Psoas muscle (tissue), 7 donors: ENCODE measurements at regions not wholly inside any gene's neighbourhood (a gene's known extent, or its start where the extent isn't known, plus 50 kb on each side); places are given as distances from the start of the nearest gene placed in this dataset.

Experiments used
- ATAC-seq, 4 donors: fragments of 200-7000 bp; cut with Tn5 transposase; one replicate each; pipeline ENCODE4 v1.9.1; 2020; ENCODE audit warnings: moderate library complexity in 3 of 4, mild to moderate bottlenecking in 2 of 4
- DNase-seq, 2 donors: peaks; one replicate each; pipeline ENCODE4 v3.0.0-alpha.2; 2020
- H3K27ac ChIP-seq: fragments of 200-600 bp; one replicate; pipeline ENCODE4 v1.8.0; 2022
- H3K27me3 ChIP-seq, 3 donors: fragments of 200-600 bp in 1 of 3; one replicate each; pipeline versions ENCODE4 v1.6.1 to v1.8.0; 2013 to 2022; ENCODE audit warnings: low read length in 2 of 3, mild to moderate bottlenecking in 2 of 3, moderate library complexity in 1 of 3; ENCODE audit not compliant: insufficient read depth in 3 of 3
- H3K36me3 ChIP-seq, 2 donors: fragments of 200-600 bp in 1 of 2; one replicate each; pipeline versions ENCODE4 v1.6.1 to v1.8.0; 2013 to 2022; ENCODE audit warnings: low read depth in 1 of 2, mild to moderate bottlenecking in 1 of 2, moderate library complexity in 1 of 2; ENCODE audit not compliant: insufficient read depth in 1 of 2
- H3K4me1 ChIP-seq: fragments of 200-600 bp; one replicate; pipeline ENCODE4 v1.8.0; 2022
- H3K4me3 ChIP-seq: fragments of 200-600 bp; one replicate; pipeline ENCODE4 v1.8.0; 2022; ENCODE audit warnings: mild to moderate bottlenecking
- H3K9me3 ChIP-seq: fragments of 200-600 bp; one replicate; pipeline ENCODE4 v1.8.0; 2022
- WGBS, 3 donors: extraction: QIAGEN DNeasy Blood & Tissue Kit; methylation state at CpG; one replicate each; pipeline versions ENCODE4 v1.1.6 to v1.1.7; 2013; 5-methylcytosine and 5-hydroxymethylcytosine counted together
- intact Hi-C, 2 donors: fragments of 100-400 bp; cut with DNase I; formaldehyde crosslinking; loops; one replicate each; pipeline versions ENCODE4 v1.11.0 to v1.14.2; 2022
- TF ChIP-seq, protein P1 (sequence below): fragments of 200-600 bp; IDR thresholded peaks from one replicate; pipeline ENCODE4 v1.8.0; 2022; ENCODE audit warnings: antibody characterized with exemption
- donor health status: healthy with polysubstance abuse.
- donor health status: DM: no; HTN: no; CAD: no; lungs with moderate emphysema.
- donor health status: Bipolar disorder and iron deficiency.
- donor health status: healthy.
- donor health status: DM: yes; HTN: yes; CAD: no.
- donor health status: DM: no; HTN: no; CAD: no.
- donor health status: DM: yes; HTN: yes; CAD: no.

- Histone ChIP-seq H3K9me3 (no peaks in the 10 kb centered on the region), H3K4me1 (no peaks in the 10 kb centered on the region), H3K36me3 (no peaks in the 10 kb centered on the region), H3K27ac (no peak overlapping the region), H3K27me3 (no peaks in the 10 kb centered on the region), H3K4me3 (no peak overlapping the region)
- TF ChIP-seq, protein P1, sequence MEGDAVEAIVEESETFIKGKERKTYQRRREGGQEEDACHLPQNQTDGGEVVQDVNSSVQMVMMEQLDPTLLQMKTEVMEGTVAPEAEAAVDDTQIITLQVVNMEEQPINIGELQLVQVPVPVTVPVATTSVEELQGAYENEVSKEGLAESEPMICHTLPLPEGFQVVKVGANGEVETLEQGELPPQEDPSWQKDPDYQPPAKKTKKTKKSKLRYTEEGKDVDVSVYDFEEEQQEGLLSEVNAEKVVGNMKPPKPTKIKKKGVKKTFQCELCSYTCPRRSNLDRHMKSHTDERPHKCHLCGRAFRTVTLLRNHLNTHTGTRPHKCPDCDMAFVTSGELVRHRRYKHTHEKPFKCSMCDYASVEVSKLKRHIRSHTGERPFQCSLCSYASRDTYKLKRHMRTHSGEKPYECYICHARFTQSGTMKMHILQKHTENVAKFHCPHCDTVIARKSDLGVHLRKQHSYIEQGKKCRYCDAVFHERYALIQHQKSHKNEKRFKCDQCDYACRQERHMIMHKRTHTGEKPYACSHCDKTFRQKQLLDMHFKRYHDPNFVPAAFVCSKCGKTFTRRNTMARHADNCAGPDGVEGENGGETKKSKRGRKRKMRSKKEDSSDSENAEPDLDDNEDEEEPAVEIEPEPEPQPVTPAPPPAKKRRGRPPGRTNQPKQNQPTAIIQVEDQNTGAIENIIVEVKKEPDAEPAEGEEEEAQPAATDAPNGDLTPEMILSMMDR, result no peak
- ATAC-seq (no peak), DNase-seq (no peak)
- intact Hi-C loops, result no loop called here
- WGBS, 3 donors, result 38 to 61% (median 40%) methylated on average over 5 of the region's 5 CpGs
These were observed 137.7 kb upstream of the TACR1 start for GRCh38 chr2:75337016-75337415.

- intact Hi-C loops, result no loop called here
- Histone ChIP-seq H3K27ac (no peak overlapping the region), H3K4me1 (no peaks in the 10 kb centered on the region), H3K4me3 (no peak overlapping the region), H3K36me3 (no peaks in the 10 kb centered on the region), H3K27me3 (no peaks in the 10 kb centered on the region), H3K9me3 (no peaks in the 10 kb centered on the region)
- no peak for DNase-seq
- TF ChIP-seq, protein P1, result no peak
- ATAC-seq, result no peak
- WGBS, 3 donors, result 44 to 66% (median 50%) methylated on average over 3 of the region's 3 CpGs
These were observed 137.1 kb upstream of the TACR1 start for GRCh38 chr2:75336451-75336850.

GRCh38 chr2:75334076-75334475 is 134.8 kb upstream of the TACR1 start:
- no peaks in the 10 kb centered on the region for H3K9me3 ChIP-seq
- no peaks in the 10 kb centered on the region for H3K4me1 ChIP-seq
- no peaks in the 10 kb centered on the region for H3K27me3 ChIP-seq
- 79 to 87% (median 81%) methylated on average over 6 of the region's 6 CpGs for WGBS, 3 donors
- no peak overlapping the region for H3K27ac ChIP-seq
- intact Hi-C loops, result no loop called here
- ATAC-seq, result no peak
- no peak overlapping the region for H3K4me3 ChIP-seq
- H3K36me3 ChIP-seq, result no peaks in the 10 kb centered on the region
- no peak for DNase-seq
- TF ChIP-seq, protein P1, result no peak

DNA sequence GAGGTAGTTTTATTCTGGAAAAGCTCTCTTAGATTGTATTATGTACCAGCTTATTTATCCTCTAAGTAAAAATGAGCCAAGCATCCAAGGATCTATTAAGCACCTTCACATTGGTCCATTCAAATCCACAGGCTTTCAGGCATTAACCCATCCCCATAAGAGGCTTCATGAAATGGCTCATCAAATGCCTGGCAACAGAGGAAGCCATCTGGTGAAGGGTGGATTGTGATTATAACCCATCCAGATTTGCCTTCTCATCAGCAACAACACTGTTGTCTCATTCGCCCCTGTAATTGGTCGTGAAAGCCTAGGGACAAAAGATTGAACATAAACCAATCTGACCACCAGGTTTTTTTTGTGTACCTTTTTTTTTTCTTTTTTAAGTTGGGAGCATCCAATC is 134.3 kb upstream of the TACR1 start:
- WGBS, 3 donors, result 91 to 93% (median 92%) methylated on average over 2 of the region's 2 CpGs
- no peaks in the 10 kb centered on the region for H3K9me3 ChIP-seq
- DNase-seq (no peak), ATAC-seq (no peak)
- TF ChIP-seq, protein P1, result no peak
- no peaks in the 10 kb centered on the region for H3K4me1 ChIP-seq
- no peak overlapping the region for H3K4me3 ChIP-seq
- no peaks in the 10 kb centered on the region for H3K36me3 ChIP-seq
- H3K27me3 ChIP-seq, result no peaks in the 10 kb centered on the region
- no peak overlapping the region for H3K27ac ChIP-seq
- intact Hi-C loops, result no loop called here

- H3K9me3 ChIP-seq, result no peaks in the 10 kb centered on the region
- TF ChIP-seq, protein P1, result no peak
- WGBS, 3 donors, result 87 to 95% (median 93%) methylated on average over 7 of the region's 7 CpGs
- no peak for ATAC-seq
- no peaks in the 10 kb centered on the region for H3K4me1 ChIP-seq
- no peaks in the 10 kb centered on the region for H3K36me3 ChIP-seq
- no peak overlapping the region for H3K27ac ChIP-seq
- H3K4me3 ChIP-seq, result no peak overlapping the region
- DNase-seq, result no peak
- H3K27me3 ChIP-seq, result no peaks in the 10 kb centered on the region
- intact Hi-C loops, result no loop called here
These were observed 128.8 kb upstream of the TACR1 start for GRCh38 chr2:75328156-75328555.
